NCI-H2081 (cell line): ENCODE measurements at regions not wholly inside any gene's neighbourhood (a gene's known extent, or its start where the extent isn't known, plus 50 kb on each side); places are given as distances from the start of the nearest gene placed in this dataset.
"Not testable (repeated sequence)": the region's sequence is repeated elsewhere in the genome, so short reads cannot be mapped to it uniquely, and the experiment has no call there.

Source experiments
- DNase-seq, 2 experiments: peaks; one replicate each; lab custom pipeline; 2025; lab: John Stamatoyannopoulos, UW

GRCh38 chr4:155032521-155033229, 175.8 kb upstream of the NPY2R start:
- no peak for DNase-seq

- DNase-seq, result no peak
These were observed 174.8 kb upstream of the NPY2R start for GRCh38 chr4:155033604-155034003.

GRCh38 chr4:155037031-155037430, 171.4 kb upstream of the NPY2R start:
- no peak for DNase-seq

- no peak for DNase-seq
These were observed 170.0 kb upstream of the NPY2R start for GRCh38 chr4:155038459-155038858.

- DNase-seq, result no peak
These were observed 169.3 kb upstream of the NPY2R start for GRCh38 chr4:155039162-155039561.

GRCh38 chr4:155040031-155040430, 168.4 kb upstream of the NPY2R start:
- no peak for DNase-seq

- no peak for DNase-seq
These were observed 166.4 kb upstream of the NPY2R start for GRCh38 chr4:155042014-155042413.

GRCh38 chr4:155044251-155044650, 164.2 kb upstream of the NPY2R start:
- not testable (repeated sequence) for DNase-seq

GRCh38 chr4:155047755-155048154, 160.7 kb upstream of the NPY2R start:
- no peak for DNase-seq

GRCh38 chr4:155054042-155054441, 154.4 kb upstream of the NPY2R start:
- not testable (repeated sequence) for DNase-seq

GRCh38 chr4:155060419-155060818, 148.0 kb upstream of the NPY2R start:
- no peak for DNase-seq

GRCh38 chr4:155060873-155061272, 147.6 kb upstream of the NPY2R start:
- DNase-seq, result no peak

- no peak for DNase-seq
These were observed 145.5 kb upstream of the NPY2R start for GRCh38 chr4:155062948-155063347.

GRCh38 chr4:155064934-155065333, 143.5 kb upstream of the NPY2R start:
- DNase-seq, result not testable (repeated sequence)

- DNase-seq, result no peak
These were observed 141.6 kb upstream of the NPY2R start for GRCh38 chr4:155066871-155067270.

GRCh38 chr4:155071962-155072361, 136.5 kb upstream of the NPY2R start:
- no peak for DNase-seq

GRCh38 chr4:155072417-155072816, 136.0 kb upstream of the NPY2R start:
- DNase-seq, result no peak

GRCh38 chr4:155073852-155074251, 134.6 kb upstream of the NPY2R start:
- DNase-seq, result no peak

GRCh38 chr4:155076256-155076785, 132.1 kb upstream of the NPY2R start:
- DNase-seq, result no peak

GRCh38 chr4:155077452-155078229, 130.8 kb upstream of the NPY2R start:
- no peak for DNase-seq

- DNase-seq, result no peak
These were observed 128.6 kb upstream of the NPY2R start for GRCh38 chr4:155079871-155080270.

- DNase-seq, result no peak
These were observed 127.2 kb upstream of the NPY2R start for GRCh38 chr4:155081222-155081621.

- no peak for DNase-seq
These were observed 122.4 kb upstream of the NPY2R start for GRCh38 chr4:155085843-155086530.
